ENCODE measurements at regions not wholly inside any gene's neighbourhood (a gene's known extent, or its start where the extent isn't known, plus 50 kb on each side); places are given as distances from the start of the nearest gene placed in this dataset.

DNA sequence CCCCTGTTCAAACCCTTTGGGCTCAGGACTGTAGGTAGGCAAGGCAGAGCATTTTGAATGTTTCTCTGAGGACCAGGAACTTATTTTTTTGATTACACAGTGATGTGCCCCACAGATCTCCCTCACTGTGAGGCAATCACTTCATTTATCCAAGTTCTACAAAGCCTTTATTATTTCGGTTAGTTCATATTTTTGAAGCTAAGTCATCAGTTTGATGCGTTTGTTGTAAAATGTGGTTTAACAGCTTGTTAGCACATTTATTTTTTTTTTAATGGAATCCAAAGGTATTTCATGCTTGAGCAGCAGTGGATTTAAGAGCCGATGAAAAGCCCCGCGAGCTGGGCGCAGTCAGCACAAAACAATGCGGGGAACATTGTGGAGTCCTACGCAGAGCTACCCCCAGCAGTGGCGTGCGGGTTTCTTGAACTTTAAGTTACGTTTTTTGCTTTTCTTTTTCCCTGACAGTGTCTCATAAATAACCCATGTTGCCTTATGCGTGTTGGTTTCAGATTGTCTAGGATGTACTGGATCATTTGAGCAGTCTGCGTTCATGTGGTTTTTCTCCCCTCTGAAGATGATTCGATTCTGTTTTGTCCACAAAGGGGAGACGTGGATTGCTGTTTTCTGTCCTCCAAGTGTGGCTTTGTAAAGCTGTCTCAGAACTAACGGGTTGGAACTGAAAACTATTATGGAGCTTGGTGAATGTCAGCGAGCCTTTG is 233.6 kb upstream of the BMP2 start:
- TF ChIP-seq, protein P1, sequence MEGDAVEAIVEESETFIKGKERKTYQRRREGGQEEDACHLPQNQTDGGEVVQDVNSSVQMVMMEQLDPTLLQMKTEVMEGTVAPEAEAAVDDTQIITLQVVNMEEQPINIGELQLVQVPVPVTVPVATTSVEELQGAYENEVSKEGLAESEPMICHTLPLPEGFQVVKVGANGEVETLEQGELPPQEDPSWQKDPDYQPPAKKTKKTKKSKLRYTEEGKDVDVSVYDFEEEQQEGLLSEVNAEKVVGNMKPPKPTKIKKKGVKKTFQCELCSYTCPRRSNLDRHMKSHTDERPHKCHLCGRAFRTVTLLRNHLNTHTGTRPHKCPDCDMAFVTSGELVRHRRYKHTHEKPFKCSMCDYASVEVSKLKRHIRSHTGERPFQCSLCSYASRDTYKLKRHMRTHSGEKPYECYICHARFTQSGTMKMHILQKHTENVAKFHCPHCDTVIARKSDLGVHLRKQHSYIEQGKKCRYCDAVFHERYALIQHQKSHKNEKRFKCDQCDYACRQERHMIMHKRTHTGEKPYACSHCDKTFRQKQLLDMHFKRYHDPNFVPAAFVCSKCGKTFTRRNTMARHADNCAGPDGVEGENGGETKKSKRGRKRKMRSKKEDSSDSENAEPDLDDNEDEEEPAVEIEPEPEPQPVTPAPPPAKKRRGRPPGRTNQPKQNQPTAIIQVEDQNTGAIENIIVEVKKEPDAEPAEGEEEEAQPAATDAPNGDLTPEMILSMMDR (IDR thresholded peaks at IDR 0.05) = no peak
- TF ChIP-seq POLR2A (IDR thresholded peaks at IDR 0.05) = no peak
